ENCODE measurements at regions not wholly inside any gene's neighbourhood (a gene's known extent, or its start where the extent isn't known, plus 50 kb on each side); places are given as distances from the start of the nearest gene placed in this dataset.

DNA sequence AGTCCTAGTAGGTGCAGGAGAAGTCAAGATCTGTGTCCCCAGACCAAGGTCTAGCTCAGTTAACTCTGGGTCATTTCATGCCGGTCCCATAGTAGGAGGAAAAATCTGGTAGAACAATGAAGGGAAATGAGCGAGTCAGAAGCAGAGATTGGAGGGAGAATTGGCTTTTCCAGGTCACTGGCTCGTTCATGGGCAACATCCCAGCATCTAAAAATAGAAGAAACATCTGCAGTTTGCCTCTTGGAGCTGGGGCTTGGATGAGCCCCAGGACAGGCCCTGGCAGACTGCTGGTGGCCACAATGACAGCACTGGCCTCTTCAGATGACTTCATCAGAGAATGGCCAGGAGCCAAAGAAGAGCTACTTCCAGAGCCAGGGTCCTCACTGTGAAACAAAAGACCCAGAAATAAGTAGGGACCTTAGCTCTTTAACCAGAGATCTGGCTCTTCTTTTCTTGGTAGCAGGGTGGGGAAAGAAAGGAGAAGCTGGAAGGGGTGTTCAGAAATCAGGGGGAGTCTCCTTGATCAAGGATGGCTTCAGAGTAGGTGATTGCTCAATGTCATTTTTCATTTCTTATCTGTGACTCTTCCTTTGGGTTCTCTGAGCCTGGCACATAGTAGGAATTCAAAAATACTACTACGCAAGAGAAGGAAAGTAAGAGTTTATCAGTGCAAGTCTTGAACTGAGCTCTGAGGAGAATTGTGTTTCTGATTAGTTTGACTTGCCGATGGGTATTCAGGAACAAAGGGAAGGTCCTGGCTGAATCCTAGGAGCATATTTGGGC, 102.6 kb downstream of the TMPRSS5 start:
- Mint-ChIP-seq H3K9me3 (peaks cover 0 to 7% (median 3%) of the 10 kb centered on the region in 7 donors), H3K27ac (no peak overlapping the region), H3K36me3 (no peaks in the 10 kb centered on the region), H3K27me3 (ENCODE audit: low read depth in 3 of 3) (peaks cover 2% of the 10 kb centered on the region in 3 donors), H3K4me1 (no peaks in the 10 kb centered on the region), H3K4me3 (no peak overlapping the region)
- no peak overlapping the region for H3K4me2 ChIP-seq (replicated peaks; ENCODE audit: extremely low read depth, low read length, poor library complexity, severe bottlenecking)
- no peak overlapping the region for H3K27ac ChIP-seq (ENCODE audit: low read depth in 1 of 2, low read length in 2 of 2)
- H4K20me1 ChIP-seq (ENCODE audit: insufficient read depth, low read length), result no peaks in the 10 kb centered on the region
- intact Hi-C loops (cut with micrococcal nuclease), result no loop called here
- TF ChIP-seq, protein P1, sequence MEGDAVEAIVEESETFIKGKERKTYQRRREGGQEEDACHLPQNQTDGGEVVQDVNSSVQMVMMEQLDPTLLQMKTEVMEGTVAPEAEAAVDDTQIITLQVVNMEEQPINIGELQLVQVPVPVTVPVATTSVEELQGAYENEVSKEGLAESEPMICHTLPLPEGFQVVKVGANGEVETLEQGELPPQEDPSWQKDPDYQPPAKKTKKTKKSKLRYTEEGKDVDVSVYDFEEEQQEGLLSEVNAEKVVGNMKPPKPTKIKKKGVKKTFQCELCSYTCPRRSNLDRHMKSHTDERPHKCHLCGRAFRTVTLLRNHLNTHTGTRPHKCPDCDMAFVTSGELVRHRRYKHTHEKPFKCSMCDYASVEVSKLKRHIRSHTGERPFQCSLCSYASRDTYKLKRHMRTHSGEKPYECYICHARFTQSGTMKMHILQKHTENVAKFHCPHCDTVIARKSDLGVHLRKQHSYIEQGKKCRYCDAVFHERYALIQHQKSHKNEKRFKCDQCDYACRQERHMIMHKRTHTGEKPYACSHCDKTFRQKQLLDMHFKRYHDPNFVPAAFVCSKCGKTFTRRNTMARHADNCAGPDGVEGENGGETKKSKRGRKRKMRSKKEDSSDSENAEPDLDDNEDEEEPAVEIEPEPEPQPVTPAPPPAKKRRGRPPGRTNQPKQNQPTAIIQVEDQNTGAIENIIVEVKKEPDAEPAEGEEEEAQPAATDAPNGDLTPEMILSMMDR (IDR thresholded peaks at IDR 0.05), result no peak
- H2AFZ ChIP-seq (ENCODE audit: insufficient read depth, low read depth, low read length, poor library complexity, severe bottlenecking), result no peak overlapping the region
- WGBS (ENCODE audit: insufficient coverage), result 35% methylated on average over 4 of the region's 5 CpGs
- DNase-seq, result no peak
- H3K36me3 ChIP-seq (replicated peaks in 1 of 2; ENCODE audit: control insufficient read depth in 1 of 2, insufficient read depth in 2 of 2, low read length in 2 of 2), result no peaks in the 10 kb centered on the region
- no peaks in the 10 kb centered on the region for H3K79me2 ChIP-seq (ENCODE audit: insufficient read depth, low read length)
- H3K4me3 ChIP-seq (replicated peaks in 1 of 3; ENCODE audit: low read depth in 2 of 3, low read length in 3 of 3), result no peak overlapping the region
- H3K27me3 ChIP-seq (ENCODE audit: control insufficient read depth in 2 of 2, insufficient read depth in 2 of 2, low read length in 2 of 2), result peaks cover 0 to 3% of the 10 kb centered on the region in 2 donors
- no peaks in the 10 kb centered on the region for H3K4me1 ChIP-seq (ENCODE audit: control insufficient read depth in 1 of 2, insufficient read depth in 2 of 2, low read length in 2 of 2)
- no peaks in the 10 kb centered on the region for H3K9me3 ChIP-seq (replicated peaks in 1 of 2; ENCODE audit: control insufficient read depth in 1 of 2, insufficient read depth in 1 of 2, low read length in 2 of 2)
- no peak overlapping the region for H3K9ac ChIP-seq (ENCODE audit: insufficient read depth, low read length, poor library complexity, severe bottlenecking)

DNA sequence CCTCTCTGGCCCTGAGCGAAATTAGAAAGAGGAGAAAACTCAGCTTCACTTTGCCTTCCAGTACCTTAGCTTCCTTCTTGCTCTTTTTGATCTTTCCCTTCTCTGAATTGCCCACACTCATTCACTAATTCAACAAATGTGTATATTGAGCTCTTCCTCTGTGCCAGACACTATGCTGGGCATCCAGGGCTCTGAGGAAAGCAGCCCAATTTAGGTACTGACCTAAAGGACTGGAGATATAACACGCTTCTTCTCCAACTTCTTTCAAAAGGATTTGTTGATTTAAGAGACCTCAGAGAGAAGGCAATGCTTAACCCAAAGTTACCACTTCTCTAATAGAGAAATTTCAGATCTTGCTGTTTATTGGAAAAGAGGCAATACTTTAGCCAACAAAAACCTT, 103.6 kb downstream of the TMPRSS5 start:
- Histone ChIP-seq H3K27ac (ENCODE audit: low read depth in 1 of 2, low read length in 2 of 2) (no peak overlapping the region), H3K4me1 (ENCODE audit: control insufficient read depth in 1 of 2, insufficient read depth in 2 of 2, low read length in 2 of 2) (no peaks in the 10 kb centered on the region), H3K27me3 (ENCODE audit: control insufficient read depth in 2 of 2, insufficient read depth in 2 of 2, low read length in 2 of 2) (peaks cover 0 to 3% of the 10 kb centered on the region in 2 donors), H3K9ac (ENCODE audit: insufficient read depth, low read length, poor library complexity, severe bottlenecking) (no peak overlapping the region), H3K4me3 (replicated peaks in 1 of 3; ENCODE audit: low read depth in 2 of 3, low read length in 3 of 3) (no peak overlapping the region), H3K4me2 (replicated peaks; ENCODE audit: extremely low read depth, low read length, poor library complexity, severe bottlenecking) (no peak overlapping the region), H3K9me3 (replicated peaks in 1 of 2; ENCODE audit: control insufficient read depth in 1 of 2, insufficient read depth in 1 of 2, low read length in 2 of 2) (no peaks in the 10 kb centered on the region), H4K20me1 (ENCODE audit: insufficient read depth, low read length) (no peaks in the 10 kb centered on the region), H3K36me3 (replicated peaks in 1 of 2; ENCODE audit: control insufficient read depth in 1 of 2, insufficient read depth in 2 of 2, low read length in 2 of 2) (no peaks in the 10 kb centered on the region), H2AFZ (ENCODE audit: insufficient read depth, low read depth, low read length, poor library complexity, severe bottlenecking) (no peak overlapping the region), H3K79me2 (ENCODE audit: insufficient read depth, low read length) (no peaks in the 10 kb centered on the region)
- peak overlapping the region in 1 of 7 donors; percentile 60 for H3K27ac Mint-ChIP-seq
- peaks cover 0 to 7% (median 3%) of the 10 kb centered on the region in 7 donors for H3K9me3 Mint-ChIP-seq
- H3K4me3 Mint-ChIP-seq, result no peak overlapping the region
- peaks cover 2 to 4% (median 3%) of the 10 kb centered on the region in 3 donors for H3K27me3 Mint-ChIP-seq (ENCODE audit: low read depth in 3 of 3)
- no peaks in the 10 kb centered on the region for H3K36me3 Mint-ChIP-seq
- H3K4me1 Mint-ChIP-seq, result no peaks in the 10 kb centered on the region
- TF ChIP-seq, protein P1 (IDR thresholded peaks at IDR 0.05), result no peak
- WGBS (ENCODE audit: insufficient coverage), result no CpG with 5 or more reads among the region's 2 CpGs
- intact Hi-C loops (cut with micrococcal nuclease), result no loop called here
- DNase-seq, result no peak
